Astrocyte (in vitro differentiated cells and primary cell): ENCODE measurements at regions not wholly inside any gene's neighbourhood (a gene's known extent, or its start where the extent isn't known, plus 50 kb on each side); places are given as distances from the start of the nearest gene placed in this dataset.
A peak's percentile ranks its signal among the peaks of the same experiment; 100 is the strongest.

ENCODE experiments used
- DNase-seq: peaks from one replicate; pipeline ENCODE4 v3.0.0-alpha.2; 2010; ENCODE audit warnings: low read depth
- FAIRE-seq: peaks from 2 replicates; lab custom pipeline; 2011; peaks lifted over from hg19 to GRCh38; lab: Jason Lieb, UNC
- H2AFZ ChIP-seq: 2 replicates; pipeline ENCODE4 v1.6.0; 2012; ENCODE audit warnings: low read depth, low read length, inconsistent platforms
- H3K27ac ChIP-seq: 2 replicates; pipeline ENCODE4 v1.5.1; 2011; ENCODE audit warnings: low read depth, low read length, inconsistent platforms
- H3K27me3 ChIP-seq: 2 replicates; pipeline ENCODE4 v1.6.0; 2011; ENCODE audit warnings: low read length, inconsistent platforms; ENCODE audit not compliant: insufficient read depth
- H3K36me3 ChIP-seq: 2 replicates; pipeline ENCODE4 v1.5.1; 2011; ENCODE audit warnings: low read length, inconsistent platforms; ENCODE audit not compliant: insufficient read depth
- H3K4me1 ChIP-seq: 2 replicates; pipeline ENCODE4 v1.5.1; 2011; ENCODE audit warnings: low read length, inconsistent platforms; ENCODE audit not compliant: insufficient read depth
- H3K4me2 ChIP-seq: 2 replicates; pipeline ENCODE4 v1.6.0; 2012; ENCODE audit warnings: low read length, inconsistent platforms
- H3K4me3 ChIP-seq: 2 replicates; pipeline ENCODE4 v1.5.1; 2011; ENCODE audit warnings: low read depth, mild to moderate bottlenecking, low read length, inconsistent platforms; ENCODE audit not compliant: insufficient read depth
- H3K79me2 ChIP-seq: 2 replicates; pipeline ENCODE4 v1.6.0; 2012; ENCODE audit warnings: mild to moderate bottlenecking, low read length, inconsistent platforms; ENCODE audit not compliant: insufficient read depth
- H3K9ac ChIP-seq: 2 replicates; pipeline ENCODE4 v1.6.0; 2012; ENCODE audit warnings: mild to moderate bottlenecking, low read length, inconsistent platforms
- H3K9me3 ChIP-seq: 2 replicates; pipeline ENCODE4 v1.5.1; 2012; ENCODE audit warnings: low read depth, mild to moderate bottlenecking, low read length, inconsistent platforms; ENCODE audit not compliant: insufficient read depth
- H4K20me1 ChIP-seq: 2 replicates; pipeline ENCODE4 v1.6.0; 2012; ENCODE audit warnings: low read length, inconsistent platforms; ENCODE audit not compliant: insufficient read depth
- H3K27ac Mint-ChIP-seq: one replicate; pipeline ENCODE4 v1.8.0; 2021; ENCODE audit warnings: mild to moderate bottlenecking, mixed read lengths; ENCODE audit not compliant: unreplicated experiment
- H3K27me3 Mint-ChIP-seq: one replicate; pipeline ENCODE4 v1.8.0; 2021; ENCODE audit warnings: low read depth, mixed read lengths; ENCODE audit not compliant: unreplicated experiment
- H3K36me3 Mint-ChIP-seq: one replicate; pipeline ENCODE4 v1.8.0; 2021; ENCODE audit warnings: low read depth, mixed read lengths; ENCODE audit not compliant: unreplicated experiment
- H3K4me1 Mint-ChIP-seq: one replicate; pipeline ENCODE4 v1.8.0; 2021; ENCODE audit warnings: low read depth, mixed read lengths; ENCODE audit not compliant: unreplicated experiment
- H3K4me3 Mint-ChIP-seq: one replicate; pipeline ENCODE4 v1.8.0; 2021; ENCODE audit warnings: mild to moderate bottlenecking, moderate library complexity, mixed read lengths; ENCODE audit not compliant: unreplicated experiment
- H3K9me3 Mint-ChIP-seq: one replicate; pipeline ENCODE4 v1.8.0; 2021; ENCODE audit warnings: mild to moderate bottlenecking, mixed read lengths; ENCODE audit not compliant: unreplicated experiment
- EZH2 ChIP-seq: IDR thresholded peaks from 2 replicates; pipeline ENCODE4 v1.6.1; 2012; ENCODE audit warnings: mild to moderate bottlenecking, low read length, inconsistent platforms; ENCODE audit not compliant: insufficient read depth
- TF ChIP-seq, protein P1 (sequence below): IDR thresholded peaks from 2 replicates; pipeline ENCODE4 v1.5.1; 2011; ENCODE audit warnings: low read depth, mild to moderate bottlenecking, inconsistent platforms, low read length, moderate library complexity; ENCODE audit not compliant: insufficient read depth

DNA sequence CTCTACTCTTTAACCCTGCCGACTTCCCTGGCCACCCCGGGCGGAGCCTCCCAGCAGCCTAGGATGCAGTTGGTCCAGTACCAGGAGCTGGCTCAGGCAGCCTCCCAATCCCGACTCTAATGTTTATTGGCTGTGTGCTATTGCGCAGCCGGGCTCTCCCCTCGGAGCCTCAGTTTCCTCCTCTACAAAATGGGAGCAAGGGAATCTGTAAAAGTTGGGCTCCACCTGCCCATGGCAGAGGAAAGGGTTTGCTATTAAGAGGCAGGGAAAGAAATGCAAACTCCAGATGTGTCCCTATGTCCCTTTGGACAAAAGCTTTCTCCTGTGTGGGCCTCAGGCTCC lies 140.8 kb upstream of the PJA1 start:
- Histone ChIP-seq H3K4me2 (no peak overlapping the region), H3K27ac (no peak overlapping the region)

DNA sequence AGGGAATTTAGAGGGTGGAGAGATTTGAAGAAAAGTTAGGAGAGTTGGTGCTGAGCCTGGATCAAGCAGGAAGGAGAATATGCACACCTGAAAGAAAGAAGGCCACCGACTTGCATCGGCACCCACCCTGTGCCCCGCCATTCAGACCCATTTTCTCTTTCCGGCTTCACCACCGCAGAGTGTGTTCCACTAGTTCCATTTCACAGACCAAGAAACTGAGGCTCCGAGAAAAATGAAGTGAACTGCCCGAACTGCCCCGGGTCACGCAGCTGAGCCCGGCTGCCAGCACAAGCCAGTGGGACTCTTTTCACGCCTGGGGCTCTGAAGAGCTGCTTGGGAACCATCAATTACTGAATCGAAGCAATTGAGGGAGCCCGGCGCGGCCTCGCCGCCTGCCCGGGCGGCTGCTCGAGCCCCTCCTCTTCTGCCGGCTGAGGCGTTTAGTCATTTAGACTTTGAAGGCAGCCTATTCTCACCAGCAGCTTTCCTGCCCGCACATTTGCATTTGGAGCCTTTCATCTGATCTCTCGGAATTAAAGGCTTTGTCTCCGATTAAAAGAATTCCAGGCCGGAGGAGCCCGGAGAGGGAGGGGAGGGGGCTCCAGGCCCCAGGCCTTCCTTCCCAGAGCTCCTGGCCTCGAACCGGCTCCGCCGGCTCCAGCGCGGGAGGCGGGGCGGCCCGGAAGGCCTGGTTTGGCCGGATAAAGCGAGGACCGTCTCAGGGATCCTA lies 140.2 kb upstream of the PJA1 start:
- Histone ChIP-seq H3K4me1 (no peaks in the 10 kb centered on the region), H3K79me2 (no peaks in the 10 kb centered on the region), H3K9ac (no peak overlapping the region), H3K36me3 (no peaks in the 10 kb centered on the region), H4K20me1 (no peaks in the 10 kb centered on the region), H3K27ac (no peak overlapping the region), H3K4me2 (peak overlapping the region; percentile 57), H2AFZ (no peak overlapping the region), H3K4me3 (no peak overlapping the region), H3K9me3 (no peaks in the 10 kb centered on the region), H3K27me3 (no peaks in the 10 kb centered on the region)
- TF ChIP-seq, protein P1, sequence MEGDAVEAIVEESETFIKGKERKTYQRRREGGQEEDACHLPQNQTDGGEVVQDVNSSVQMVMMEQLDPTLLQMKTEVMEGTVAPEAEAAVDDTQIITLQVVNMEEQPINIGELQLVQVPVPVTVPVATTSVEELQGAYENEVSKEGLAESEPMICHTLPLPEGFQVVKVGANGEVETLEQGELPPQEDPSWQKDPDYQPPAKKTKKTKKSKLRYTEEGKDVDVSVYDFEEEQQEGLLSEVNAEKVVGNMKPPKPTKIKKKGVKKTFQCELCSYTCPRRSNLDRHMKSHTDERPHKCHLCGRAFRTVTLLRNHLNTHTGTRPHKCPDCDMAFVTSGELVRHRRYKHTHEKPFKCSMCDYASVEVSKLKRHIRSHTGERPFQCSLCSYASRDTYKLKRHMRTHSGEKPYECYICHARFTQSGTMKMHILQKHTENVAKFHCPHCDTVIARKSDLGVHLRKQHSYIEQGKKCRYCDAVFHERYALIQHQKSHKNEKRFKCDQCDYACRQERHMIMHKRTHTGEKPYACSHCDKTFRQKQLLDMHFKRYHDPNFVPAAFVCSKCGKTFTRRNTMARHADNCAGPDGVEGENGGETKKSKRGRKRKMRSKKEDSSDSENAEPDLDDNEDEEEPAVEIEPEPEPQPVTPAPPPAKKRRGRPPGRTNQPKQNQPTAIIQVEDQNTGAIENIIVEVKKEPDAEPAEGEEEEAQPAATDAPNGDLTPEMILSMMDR, result no peak
- TF ChIP-seq EZH2, result no peak
- Mint-ChIP-seq H3K27ac (no peak overlapping the region), H3K4me3 (no peak overlapping the region), H3K4me1 (peaks cover 4% of the 10 kb centered on the region), H3K27me3 (peaks cover 29% of the 10 kb centered on the region), H3K36me3 (no peaks in the 10 kb centered on the region), H3K9me3 (no peaks in the 10 kb centered on the region)
- DNase-seq, result no peak
- FAIRE-seq, result no peak

More for the DNA sequence above, 140.8 kb upstream of the PJA1 start:
- H3K27me3 ChIP-seq, result no peaks in the 10 kb centered on the region
- H2AFZ ChIP-seq, result no peak overlapping the region
- Mint-ChIP-seq H3K27me3 (peaks cover 29% of the 10 kb centered on the region), H3K4me3 (no peak overlapping the region), H3K27ac (no peak overlapping the region), H3K36me3 (no peaks in the 10 kb centered on the region), H3K4me1 (peaks cover 4% of the 10 kb centered on the region), H3K9me3 (no peaks in the 10 kb centered on the region)
- H3K4me1 ChIP-seq, result no peaks in the 10 kb centered on the region
- no peaks in the 10 kb centered on the region for H4K20me1 ChIP-seq
- DNase-seq (no peak), FAIRE-seq (no peak)
- H3K79me2 ChIP-seq, result no peaks in the 10 kb centered on the region
- no peak overlapping the region for H3K9ac ChIP-seq
- no peaks in the 10 kb centered on the region for H3K36me3 ChIP-seq
- H3K9me3 ChIP-seq, result no peaks in the 10 kb centered on the region
- H3K4me3 ChIP-seq, result no peak overlapping the region
- TF ChIP-seq EZH2, result no peak
- TF ChIP-seq, protein P1, result no peak

DNA sequence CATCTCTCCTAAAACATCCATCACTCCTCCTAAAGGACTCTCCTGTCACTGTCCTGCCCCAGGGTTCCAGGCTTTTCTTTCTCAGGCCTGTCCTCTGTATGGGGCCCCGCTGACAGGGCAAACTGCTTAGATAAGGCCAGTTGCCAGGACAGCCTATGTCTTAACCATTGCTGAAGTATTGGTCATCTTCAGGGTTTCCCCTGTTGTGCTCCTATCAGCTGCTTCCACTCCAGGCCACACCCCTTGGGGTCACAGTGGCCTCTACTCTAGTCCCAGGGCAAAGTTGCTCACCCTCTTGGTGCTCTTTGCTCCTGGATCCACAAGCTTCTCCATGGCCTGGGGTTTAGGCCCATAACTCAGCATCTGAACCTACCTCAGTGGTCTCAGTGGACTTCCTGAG lies 138.0 kb upstream of the PJA1 start:
- Histone ChIP-seq H4K20me1 (no peaks in the 10 kb centered on the region), H3K9me3 (no peaks in the 10 kb centered on the region), H3K36me3 (no peaks in the 10 kb centered on the region), H3K9ac (no peak overlapping the region), H3K4me2 (no peak overlapping the region), H3K79me2 (no peaks in the 10 kb centered on the region), H2AFZ (no peak overlapping the region), H3K27me3 (no peaks in the 10 kb centered on the region), H3K4me1 (no peaks in the 10 kb centered on the region), H3K4me3 (no peak overlapping the region), H3K27ac (no peak overlapping the region)
- FAIRE-seq (no peak), DNase-seq (no peak)
- no peak overlapping the region for H3K27ac Mint-ChIP-seq
- no peaks in the 10 kb centered on the region for H3K36me3 Mint-ChIP-seq
- H3K4me1 Mint-ChIP-seq, result peaks cover 4% of the 10 kb centered on the region
- H3K9me3 Mint-ChIP-seq, result no peaks in the 10 kb centered on the region
- no peak overlapping the region for H3K4me3 Mint-ChIP-seq
- peaks cover 17% of the 10 kb centered on the region for H3K27me3 Mint-ChIP-seq
- TF ChIP-seq, protein P1, result no peak
- no peak for TF ChIP-seq EZH2
